ENCODE measurements at regions not wholly inside any gene's neighbourhood (a gene's known extent, or its start where the extent isn't known, plus 50 kb on each side); places are given as distances from the start of the nearest gene placed in this dataset.

DNA sequence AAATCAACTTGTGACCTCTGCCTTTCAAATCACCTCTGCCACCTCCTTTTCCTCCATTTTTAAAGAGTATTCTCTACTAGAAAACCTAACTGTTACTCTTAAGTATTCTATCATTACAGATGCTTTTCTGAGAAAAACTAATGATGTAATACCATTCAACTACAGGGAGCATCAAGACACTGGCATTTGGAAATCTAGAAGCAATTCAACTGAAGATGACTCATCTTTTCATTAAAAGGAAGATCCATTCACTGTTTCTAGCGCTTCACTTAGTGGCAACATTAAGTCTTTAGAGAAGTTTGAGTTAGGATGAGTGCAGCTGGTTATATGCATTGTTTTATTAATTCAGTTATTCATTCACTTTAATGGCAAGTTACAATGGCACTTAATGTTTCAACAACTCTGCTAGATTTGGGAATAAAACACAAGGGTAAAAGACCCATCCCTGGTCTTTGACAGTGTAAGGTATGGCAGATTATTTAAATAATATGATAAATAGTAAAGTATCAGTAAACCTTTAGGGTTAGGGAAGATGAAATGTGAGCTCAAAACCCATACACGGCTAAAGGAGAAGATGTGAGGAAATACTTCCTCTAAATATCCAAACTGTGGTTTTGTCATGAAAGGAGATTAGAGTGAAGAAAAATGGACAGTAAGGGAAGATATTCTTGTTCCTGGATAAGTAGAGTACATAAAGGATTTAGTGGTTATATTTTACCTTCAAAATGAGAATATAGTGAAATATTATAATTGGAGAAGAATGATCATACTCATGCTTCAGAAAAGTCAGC, 61.7 kb downstream of the KCNJ2 start:
- no peak for DNase-seq

- no peak for DNase-seq
Observed at GRCh38 chr17:70232466-70232865, 63.1 kb downstream of the KCNJ2 start.

- DNase-seq, result no peak
Observed at GRCh38 chr17:70235252-70235651, 65.9 kb downstream of the KCNJ2 start.

DNA sequence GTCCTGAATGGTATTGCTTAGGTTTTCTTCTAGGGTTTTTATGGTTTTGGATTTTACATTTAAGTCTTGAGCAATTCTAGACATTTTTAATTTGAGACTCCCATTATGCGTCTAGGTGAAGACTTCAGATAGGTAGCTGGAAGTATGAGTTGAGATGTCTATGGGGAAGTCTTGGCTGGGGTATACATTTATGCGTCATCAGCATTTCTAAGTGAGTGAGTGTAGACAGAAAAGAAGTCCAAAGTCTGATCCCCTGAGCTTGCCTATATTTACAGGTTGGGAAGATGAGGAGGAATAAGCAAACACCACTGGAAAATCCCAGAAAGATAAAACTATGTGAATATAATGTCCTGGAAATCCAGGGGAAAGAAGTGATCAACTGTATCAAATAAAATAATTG, 68.9 kb downstream of the KCNJ2 start:
- no peak for DNase-seq

DNA sequence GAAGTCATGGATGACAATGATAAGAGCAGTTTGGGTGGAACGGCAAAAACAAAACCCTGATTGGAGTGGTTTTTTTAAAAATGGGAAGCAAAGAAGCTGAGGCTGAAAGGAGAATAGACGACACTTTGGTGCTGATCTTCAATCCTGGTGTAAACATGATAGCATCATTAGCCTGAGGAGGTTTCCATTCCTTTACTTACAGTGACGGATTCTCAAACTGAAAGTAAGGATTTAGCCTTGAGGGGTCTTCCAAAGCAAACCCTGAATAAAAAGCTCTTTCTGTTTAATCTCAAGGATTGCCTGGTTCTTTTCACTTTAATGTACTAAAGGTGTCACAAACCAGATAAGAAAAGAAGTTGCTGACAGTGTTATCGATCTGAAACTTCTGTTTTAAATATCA, 69.3 kb downstream of the KCNJ2 start:
- DNase-seq, result no peak

GRCh38 chr17:70239391-70239826, 70.1 kb downstream of the KCNJ2 start:
- DNase-seq, result no peak

GRCh38 chr17:70241071-70241470, 71.7 kb downstream of the KCNJ2 start:
- no peak for DNase-seq

DNA sequence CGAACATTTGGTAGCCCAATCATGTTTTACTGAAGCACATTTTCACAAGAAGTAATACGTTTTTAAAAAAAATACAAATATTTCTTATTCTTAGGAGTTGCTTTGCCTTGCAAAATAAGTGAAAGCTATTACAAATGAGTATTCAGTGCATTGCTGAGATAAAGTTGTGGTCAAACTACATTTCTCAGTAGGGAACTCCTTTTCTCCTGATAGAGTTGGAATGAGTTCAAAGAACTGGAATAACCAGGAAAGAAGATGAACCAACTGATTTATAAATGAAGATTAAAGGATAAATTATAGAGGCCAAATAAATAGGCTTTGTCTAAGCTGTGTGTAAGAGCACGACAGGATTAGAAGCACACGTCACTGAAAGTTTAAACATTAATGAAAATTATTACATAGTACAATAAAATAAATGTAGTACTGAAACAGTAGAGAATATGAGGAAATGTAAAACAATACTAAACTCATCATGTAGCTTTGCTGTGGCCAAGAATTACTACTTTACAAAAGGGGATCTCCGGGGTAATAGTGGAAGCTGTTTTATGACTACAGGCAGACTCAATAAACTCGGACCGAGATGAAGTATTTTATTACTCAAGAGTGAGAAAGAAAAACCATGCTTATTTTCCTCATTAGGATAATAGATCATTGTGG, 73.6 kb downstream of the KCNJ2 start:
- no peak for DNase-seq

DNA sequence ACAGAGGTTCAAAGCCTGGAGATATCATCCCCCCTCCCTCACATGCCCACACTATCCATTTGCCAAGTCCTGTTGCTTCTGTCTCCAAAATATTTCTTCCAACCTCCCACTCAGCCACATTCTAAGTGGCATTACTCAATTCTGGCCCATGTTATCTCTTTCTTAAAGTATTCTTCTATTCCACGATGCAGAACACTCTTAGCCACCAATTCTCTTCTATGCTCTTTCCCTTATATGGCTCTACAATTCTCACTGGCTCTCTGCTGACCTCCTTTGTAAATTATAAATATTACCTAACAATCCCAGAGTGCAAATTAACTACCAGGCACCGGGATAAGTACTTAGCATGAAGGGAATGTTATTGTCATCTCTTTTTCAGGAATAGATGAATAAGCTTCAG, 82.4 kb downstream of the KCNJ2 start:
- DNase-seq, result no peak

DNA sequence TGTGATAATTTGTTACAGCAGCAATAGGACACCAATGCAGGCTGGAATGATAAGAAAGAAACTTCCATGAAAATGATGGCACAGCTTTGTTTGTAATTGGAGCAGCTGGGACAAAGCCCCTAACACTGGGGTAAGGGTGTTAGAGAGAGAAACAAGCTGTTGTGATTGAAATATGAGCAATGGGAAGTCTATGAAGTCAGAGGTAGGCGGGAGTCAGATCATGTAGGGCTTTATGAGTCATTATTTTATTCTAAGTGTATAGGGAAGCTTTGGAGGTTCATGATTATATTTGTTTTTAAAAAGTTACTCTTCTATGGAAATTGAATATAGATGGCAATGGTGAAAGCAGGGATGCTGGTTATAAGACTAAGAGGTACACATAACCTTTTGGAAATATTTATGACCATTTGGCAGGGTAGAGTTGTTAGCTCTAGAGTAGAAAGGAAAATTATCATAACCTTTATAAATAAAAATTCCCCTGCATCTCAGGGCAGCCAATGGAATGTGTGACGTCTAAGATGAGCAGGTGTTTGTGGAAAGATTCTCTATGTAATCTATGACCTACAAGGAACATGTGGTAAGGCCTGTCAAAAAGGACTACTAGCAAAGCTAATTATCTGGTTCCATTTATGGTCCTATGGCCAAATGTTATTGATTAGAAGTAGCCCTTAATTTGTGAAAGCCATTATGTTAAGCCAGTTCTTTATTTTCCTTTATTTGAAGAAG, 85.6 kb downstream of the KCNJ2 start:
- no peak for DNase-seq

DNA sequence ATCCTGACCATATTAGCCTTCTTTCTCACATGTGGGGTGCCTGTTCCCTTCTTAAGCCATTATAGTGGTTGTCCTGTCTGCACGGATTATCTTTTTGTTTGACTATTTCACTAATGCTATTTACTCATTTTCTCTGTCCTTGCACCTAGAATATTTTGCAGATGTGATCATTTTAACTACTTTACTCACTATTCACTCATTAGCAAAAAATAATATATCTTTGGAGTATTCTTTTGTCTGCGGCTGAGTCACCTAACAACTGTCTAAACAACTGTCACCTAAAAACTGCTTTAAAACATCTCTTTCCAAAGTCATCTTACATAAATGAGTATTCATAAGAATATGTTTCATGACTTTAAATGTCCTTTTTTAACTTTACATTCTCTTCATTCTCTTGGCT, 87.4 kb downstream of the KCNJ2 start:
- no peak for DNase-seq

- DNase-seq, result no peak
Observed at GRCh38 chr17:70258465-70258864, 89.1 kb downstream of the KCNJ2 start.

- DNase-seq, result no peak
Observed at GRCh38 chr17:70259400-70259799, 90.1 kb downstream of the KCNJ2 start.

DNA sequence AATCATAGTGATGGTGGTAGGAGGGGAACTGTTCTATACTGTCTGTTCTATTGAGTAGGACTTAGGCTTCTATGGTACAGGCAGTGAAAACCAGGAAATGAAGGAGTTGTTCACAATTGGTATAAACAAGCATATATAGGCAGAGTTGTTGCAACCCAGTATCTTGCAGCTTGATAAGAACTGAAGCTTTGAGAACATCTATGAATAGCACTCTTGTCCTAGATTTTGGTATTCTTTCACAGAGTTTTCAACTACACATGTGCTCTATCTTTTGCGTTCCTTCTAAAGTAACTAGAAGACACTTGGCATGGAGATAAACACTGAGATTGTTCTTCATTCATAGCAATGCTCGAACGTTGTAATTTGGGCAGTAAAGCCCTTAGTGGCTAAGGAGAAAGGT, 91.8 kb downstream of the KCNJ2 start:
- DNase-seq, result no peak

DNA sequence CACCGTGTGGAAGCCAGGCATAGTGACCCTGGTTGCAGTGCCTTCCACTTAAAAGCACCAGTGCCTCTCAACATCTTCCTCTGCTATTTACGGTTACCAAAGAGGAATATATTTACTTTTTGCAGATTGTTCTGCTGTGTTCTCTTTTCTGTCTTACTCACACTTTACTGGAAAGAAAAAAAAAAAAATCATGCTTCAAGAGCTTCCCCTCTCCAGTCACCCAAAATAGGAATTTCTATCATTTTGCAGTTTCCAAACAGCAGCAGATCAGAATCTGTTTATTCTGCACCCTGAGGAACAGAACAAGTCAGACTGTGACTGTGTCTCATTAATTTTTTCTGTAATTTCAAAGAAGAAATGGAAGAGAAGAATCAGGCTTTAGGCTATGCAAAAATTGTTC, 96.1 kb downstream of the KCNJ2 start:
- DNase-seq, result no peak

- no peak for DNase-seq
Observed at GRCh38 chr17:70266394-70266793, 97.1 kb downstream of the KCNJ2 start.

GRCh38 chr17:70268383-70268782, 99.1 kb downstream of the KCNJ2 start:
- no peak for DNase-seq

DNA sequence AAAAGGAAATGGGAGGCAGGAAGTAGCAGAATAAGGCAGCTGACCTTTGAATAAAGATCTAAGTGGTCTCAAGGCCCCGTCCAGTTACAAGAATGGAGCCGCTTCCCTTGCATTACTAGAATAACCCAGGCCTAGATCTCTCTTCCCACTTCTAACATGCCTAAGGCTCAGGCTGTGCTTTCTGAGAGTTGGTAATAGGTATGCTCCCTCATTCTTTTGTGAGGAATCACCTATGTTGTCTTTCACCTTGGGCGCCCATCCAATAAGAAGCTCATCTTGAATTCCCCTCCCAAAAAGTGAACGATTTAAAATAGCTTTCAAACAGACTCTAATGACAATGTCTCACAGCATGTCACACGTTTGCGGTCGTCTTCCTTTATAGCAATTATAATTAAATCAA, 101.2 kb downstream of the KCNJ2 start:
- no peak for DNase-seq

GRCh38 chr17:70271200-70271599, 101.9 kb downstream of the KCNJ2 start:
- DNase-seq, result no peak

GRCh38 chr17:70271672-70272071, 102.3 kb downstream of the KCNJ2 start:
- no peak for DNase-seq

- DNase-seq, result no peak
Observed at GRCh38 chr17:70274255-70274654, 104.9 kb downstream of the KCNJ2 start.

- no peak for DNase-seq
Observed at GRCh38 chr17:70276906-70277305, 107.6 kb downstream of the KCNJ2 start.

DNA sequence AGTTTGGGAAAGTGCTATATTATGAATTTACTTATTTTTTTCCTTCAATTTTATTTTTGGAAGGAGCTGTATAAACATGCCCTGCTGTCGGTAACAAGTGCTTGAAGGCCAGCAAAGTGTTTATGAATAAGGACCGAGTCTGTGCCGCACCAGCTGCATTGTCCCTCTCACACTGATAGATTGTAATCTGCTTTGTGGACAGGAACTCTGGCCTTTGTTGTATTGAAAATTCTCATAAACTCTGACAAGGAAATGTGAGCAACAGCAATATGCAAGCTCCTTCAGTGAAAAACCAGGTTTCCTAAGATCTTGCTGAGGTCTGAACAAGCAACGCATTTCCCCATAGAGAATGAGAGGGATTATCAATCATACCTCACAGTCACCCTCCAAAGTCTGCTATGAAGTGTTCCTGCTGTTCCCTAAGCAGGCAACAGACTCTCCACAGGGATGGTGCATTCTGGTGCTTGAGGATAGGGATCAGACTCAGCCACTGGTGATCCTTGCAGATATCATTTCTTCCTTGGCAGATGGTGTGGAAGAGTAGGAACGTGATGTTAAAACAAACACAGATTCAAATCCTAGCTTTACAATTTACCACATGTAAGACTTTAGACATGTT, 109.6 kb downstream of the KCNJ2 start:
- no peak for DNase-seq

GRCh38 chr17:70286391-70286790, 117.1 kb downstream of the KCNJ2 start:
- no peak for DNase-seq
